Esophagus muscularis mucosa (tissue), 4 donors: ENCODE measurements at regions not wholly inside any gene's neighbourhood (a gene's known extent, or its start where the extent isn't known, plus 50 kb on each side); places are given as distances from the start of the nearest gene placed in this dataset.

Experiments used
- CTCF ChIP-seq, 3 experiments: fragments of 200-600 bp in 2 of 3; fragments of 450-650 bp in 1 of 3; sonication (generic) in 2 of 3; IDR thresholded peaks; one replicate each; pipeline ENCODE4 v1.5.1; 2017 to 2019; ENCODE audit warnings: antibody characterized with exemption in 3 of 3, mild to moderate bottlenecking in 2 of 3, moderate library complexity in 1 of 3
- EP300 ChIP-seq: sonication (generic); formaldehyde crosslinking; IDR thresholded peaks from one replicate; pipeline ENCODE4 v1.6.1; 2017; ENCODE audit warnings: antibody characterized with exemption
- POLR2A ChIP-seq: fragments of 450-650 bp; IDR thresholded peaks from one replicate; pipeline ENCODE4 v1.6.1; 2017; ENCODE audit warnings: antibody characterized with exemption, moderate library complexity, mild to moderate bottlenecking, low read depth
- POLR2AphosphoS5 ChIP-seq, 2 donors: sonication (generic); formaldehyde crosslinking; IDR thresholded peaks; one replicate each; pipeline ENCODE4 v1.6.1; 2017; ENCODE audit warnings: antibody characterized with exemption in 2 of 2

DNA sequence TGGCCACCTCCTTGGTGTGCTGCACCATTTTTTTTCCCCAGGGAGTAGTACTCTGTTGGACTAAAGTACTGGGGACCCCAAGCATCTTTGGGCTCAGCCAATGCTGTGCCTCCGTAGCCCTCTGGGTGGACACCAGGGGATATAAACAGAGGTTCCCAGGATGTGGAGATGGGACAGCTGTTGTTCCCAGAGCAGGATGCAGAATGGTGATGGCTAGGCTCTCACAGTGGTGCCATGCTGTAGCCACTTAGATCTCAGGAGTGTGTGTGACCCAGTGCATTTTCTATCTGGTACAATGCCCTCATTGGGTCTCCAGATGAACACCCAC is 50.9 kb upstream of the SCIN start:
- TF ChIP-seq CTCF (IDR thresholded peaks at IDR 0.05) (no peak), EP300 (no peak), POLR2A (no peak), POLR2AphosphoS5 (IDR thresholded peaks at IDR 0.05) (no peak)
